Activated B cell treated with CpG ODN at 0.5 μM for 24 hours (primary cell): ENCODE measurements at regions not wholly inside any gene's neighbourhood (a gene's known extent, or its start where the extent isn't known, plus 50 kb on each side); places are given as distances from the start of the nearest gene placed in this dataset.
"Not testable (repeated sequence)": the region's sequence is repeated elsewhere in the genome, so short reads cannot be mapped to it uniquely, and the experiment has no call there.

ENCODE experiments used
- ATAC-seq: fragments of 200-7000 bp; cut with Tn5 transposase; one replicate; pipeline ENCODE4 v1.10.0; 2021; ENCODE audit warnings: low read depth, mild to moderate bottlenecking, moderate library complexity
- CTCF ChIA-PET: fragments of 350-600 bp; sonication (Branson Sonifier 250); formaldehyde crosslinking; loops from one replicate; lab custom pipeline; 2021; ENCODE audit warnings: antibody characterized with exemption; lab: Charles Lee
- POLR2A ChIA-PET: fragments of 350-600 bp; sonication (Branson Sonifier 250); formaldehyde crosslinking; loops from one replicate; lab custom pipeline; 2021; ENCODE audit warnings: antibody characterized with exemption; lab: Charles Lee
- DNase-seq: peaks from one replicate; pipeline ENCODE4 v3.0.0; 2022
- H3K27ac Mint-ChIP-seq: one replicate; pipeline ENCODE4 v1.8.0; 2020; ENCODE audit warnings: mixed read lengths
- H3K27me3 Mint-ChIP-seq: one replicate; pipeline ENCODE4 v1.8.0; 2021; ENCODE audit warnings: mixed read lengths
- H3K36me3 Mint-ChIP-seq: one replicate; pipeline ENCODE4 v1.8.0; 2021; ENCODE audit warnings: low read depth, mixed read lengths
- H3K4me1 Mint-ChIP-seq: one replicate; pipeline ENCODE4 v1.8.0; 2021; ENCODE audit warnings: mixed read lengths
- H3K4me3 Mint-ChIP-seq: one replicate; pipeline ENCODE4 v1.8.0; 2020; ENCODE audit warnings: mild to moderate bottlenecking, mixed read lengths
- H3K9me3 Mint-ChIP-seq: one replicate; pipeline ENCODE4 v1.8.0; 2020; ENCODE audit warnings: mixed read lengths
- intact Hi-C: fragments of 100-400 bp; cut with micrococcal nuclease; formaldehyde crosslinking; loops from one replicate; pipeline ENCODE4 v1.15.1; 2024
- TF ChIP-seq, protein P1 (sequence below): fragments of 200-600 bp; IDR thresholded peaks from one replicate; pipeline ENCODE4 v1.8.0; 2022; ENCODE audit warnings: antibody characterized with exemption, mild to moderate bottlenecking

DNA sequence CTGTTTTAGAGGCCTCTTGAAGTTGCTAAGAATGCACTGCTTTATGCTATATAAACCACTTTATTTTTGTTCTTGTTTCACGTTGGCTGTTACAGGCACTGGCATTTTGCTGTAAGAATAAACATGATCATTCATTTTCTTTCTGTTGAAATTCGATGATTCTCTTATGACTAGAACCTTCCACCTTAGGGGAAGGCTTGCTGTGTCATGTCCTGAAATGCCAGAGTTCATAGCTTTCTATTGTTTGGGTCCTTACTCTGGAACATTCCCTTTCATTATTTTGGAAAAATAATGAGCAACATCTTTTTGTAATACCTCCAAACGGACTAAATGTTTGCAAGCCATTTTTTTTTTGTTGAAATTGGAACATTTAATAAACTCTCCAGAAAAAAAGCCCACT is 495.1 kb upstream of the POT1 start:
- intact Hi-C loops: no loop called here
- Mint-ChIP-seq H3K27me3 (no peaks in the 10 kb centered on the region), H3K4me1 (no peaks in the 10 kb centered on the region), H3K36me3 (no peaks in the 10 kb centered on the region), H3K9me3 (peaks cover 4% of the 10 kb centered on the region), H3K4me3 (no peak overlapping the region), H3K27ac (no peak overlapping the region)
- ATAC-seq (no peak), DNase-seq (no peak)
- ChIA-PET CTCF (no interaction called here), POLR2A (no interaction called here)
- TF ChIP-seq, protein P1, sequence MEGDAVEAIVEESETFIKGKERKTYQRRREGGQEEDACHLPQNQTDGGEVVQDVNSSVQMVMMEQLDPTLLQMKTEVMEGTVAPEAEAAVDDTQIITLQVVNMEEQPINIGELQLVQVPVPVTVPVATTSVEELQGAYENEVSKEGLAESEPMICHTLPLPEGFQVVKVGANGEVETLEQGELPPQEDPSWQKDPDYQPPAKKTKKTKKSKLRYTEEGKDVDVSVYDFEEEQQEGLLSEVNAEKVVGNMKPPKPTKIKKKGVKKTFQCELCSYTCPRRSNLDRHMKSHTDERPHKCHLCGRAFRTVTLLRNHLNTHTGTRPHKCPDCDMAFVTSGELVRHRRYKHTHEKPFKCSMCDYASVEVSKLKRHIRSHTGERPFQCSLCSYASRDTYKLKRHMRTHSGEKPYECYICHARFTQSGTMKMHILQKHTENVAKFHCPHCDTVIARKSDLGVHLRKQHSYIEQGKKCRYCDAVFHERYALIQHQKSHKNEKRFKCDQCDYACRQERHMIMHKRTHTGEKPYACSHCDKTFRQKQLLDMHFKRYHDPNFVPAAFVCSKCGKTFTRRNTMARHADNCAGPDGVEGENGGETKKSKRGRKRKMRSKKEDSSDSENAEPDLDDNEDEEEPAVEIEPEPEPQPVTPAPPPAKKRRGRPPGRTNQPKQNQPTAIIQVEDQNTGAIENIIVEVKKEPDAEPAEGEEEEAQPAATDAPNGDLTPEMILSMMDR: no peak

DNA sequence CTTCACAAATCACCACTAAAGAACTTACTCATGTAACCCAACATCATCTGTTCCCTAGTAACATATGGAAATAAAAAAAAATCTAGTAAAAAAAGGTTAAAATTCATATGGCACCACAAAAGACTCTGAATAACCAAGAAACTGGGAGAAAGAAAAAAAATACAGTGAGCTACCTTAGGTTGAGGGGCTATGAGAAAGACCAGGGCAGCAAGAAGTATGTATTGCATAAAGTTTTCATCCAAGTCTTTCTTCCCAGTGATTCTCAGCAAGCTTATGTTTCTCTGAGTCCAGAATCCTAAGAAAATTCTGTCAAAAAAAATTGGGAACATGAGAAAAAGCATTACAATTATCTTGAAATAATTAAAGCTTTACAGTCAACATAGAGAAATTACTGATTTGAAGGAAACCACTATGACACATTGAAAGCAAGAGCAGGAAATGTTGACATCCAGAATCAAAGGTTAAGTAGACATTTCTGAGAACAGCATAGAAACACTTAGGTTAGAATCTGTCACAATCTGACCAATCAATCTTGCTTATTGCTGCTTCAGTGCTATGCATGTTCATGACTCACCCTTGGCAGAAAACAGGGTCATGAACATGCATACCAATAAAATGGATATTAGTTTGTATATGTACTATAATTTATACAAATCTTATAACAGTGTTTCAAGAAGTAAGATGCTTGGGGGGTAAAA is 494.0 kb upstream of the POT1 start:
- H3K36me3 Mint-ChIP-seq: no peaks in the 10 kb centered on the region
- no peak for ATAC-seq
- no peak overlapping the region for H3K27ac Mint-ChIP-seq
- no peaks in the 10 kb centered on the region for H3K4me1 Mint-ChIP-seq
- H3K9me3 Mint-ChIP-seq: peaks cover 4% of the 10 kb centered on the region
- no peak for DNase-seq
- H3K27me3 Mint-ChIP-seq: no peaks in the 10 kb centered on the region
- H3K4me3 Mint-ChIP-seq: no peak overlapping the region
- intact Hi-C loops: no loop called here
- POLR2A ChIA-PET: no interaction called here
- CTCF ChIA-PET: no interaction called here
- TF ChIP-seq, protein P1: no peak

DNA sequence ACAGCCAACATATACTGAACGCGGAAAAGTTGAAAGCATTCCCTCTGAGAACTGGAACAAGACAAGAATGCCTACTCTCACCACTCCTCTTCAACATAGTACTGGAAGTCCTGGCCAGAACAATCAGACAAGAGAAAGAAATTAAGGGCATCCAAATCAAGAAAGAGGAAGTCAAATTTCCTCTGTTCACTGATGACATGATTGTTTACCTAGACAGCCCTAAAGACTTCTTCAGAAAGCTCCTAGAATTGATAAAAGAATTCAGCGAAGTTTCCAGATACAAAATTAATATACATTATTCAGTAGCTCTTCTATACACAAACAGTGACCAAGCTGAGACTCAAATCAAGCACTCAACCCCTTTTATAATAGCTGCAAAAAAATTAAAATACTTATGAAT is 491.8 kb upstream of the POT1 start:
- H3K27me3 Mint-ChIP-seq, H3K9me3 Mint-ChIP-seq, ATAC-seq: not testable (repeated sequence)

DNA sequence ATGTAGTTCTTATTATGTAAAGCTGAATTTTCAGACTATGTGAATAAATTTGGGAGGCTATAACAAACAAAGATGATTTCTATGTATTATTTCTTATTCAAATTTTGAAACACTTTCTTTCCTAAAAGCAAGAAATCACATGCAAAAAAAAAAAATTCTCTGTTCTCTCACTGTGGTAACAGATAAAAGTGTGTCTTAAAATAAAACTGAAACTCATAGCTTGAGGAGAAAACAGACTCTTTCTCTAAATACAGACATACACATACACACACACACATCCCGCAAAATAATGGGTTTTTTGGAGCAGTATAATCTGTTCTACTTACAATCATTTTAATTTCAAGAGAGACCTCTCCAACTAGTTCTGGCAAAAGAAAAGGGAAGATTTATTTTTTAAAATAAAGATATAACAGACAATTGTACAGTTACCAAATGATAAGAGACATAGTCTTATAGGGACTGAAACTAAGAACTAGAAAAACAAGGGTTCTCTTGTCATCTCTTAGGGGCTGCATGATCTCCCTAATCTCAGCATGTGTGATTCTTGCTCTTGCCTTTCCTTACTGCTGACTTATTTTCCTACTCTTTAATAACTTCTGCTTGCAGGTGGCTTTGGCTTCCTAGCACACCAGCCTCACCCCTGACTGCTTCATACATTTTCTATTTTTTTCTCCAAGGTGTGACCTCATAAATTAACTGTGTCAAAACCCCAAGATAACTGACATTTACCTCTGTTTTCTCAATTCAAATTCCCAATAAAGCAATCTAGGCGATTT is 483.5 kb upstream of the POT1 start:
- no peaks in the 10 kb centered on the region for H3K4me1 Mint-ChIP-seq
- H3K4me3 Mint-ChIP-seq: no peak overlapping the region
- intact Hi-C loops: no loop called here

More for the DNA sequence above, 491.8 kb upstream of the POT1 start:
- H3K4me1 Mint-ChIP-seq, POLR2A ChIA-PET, H3K27ac Mint-ChIP-seq, H3K4me3 Mint-ChIP-seq, intact Hi-C loops, H3K36me3 Mint-ChIP-seq, DNase-seq, CTCF ChIA-PET: not testable (repeated sequence)

DNA sequence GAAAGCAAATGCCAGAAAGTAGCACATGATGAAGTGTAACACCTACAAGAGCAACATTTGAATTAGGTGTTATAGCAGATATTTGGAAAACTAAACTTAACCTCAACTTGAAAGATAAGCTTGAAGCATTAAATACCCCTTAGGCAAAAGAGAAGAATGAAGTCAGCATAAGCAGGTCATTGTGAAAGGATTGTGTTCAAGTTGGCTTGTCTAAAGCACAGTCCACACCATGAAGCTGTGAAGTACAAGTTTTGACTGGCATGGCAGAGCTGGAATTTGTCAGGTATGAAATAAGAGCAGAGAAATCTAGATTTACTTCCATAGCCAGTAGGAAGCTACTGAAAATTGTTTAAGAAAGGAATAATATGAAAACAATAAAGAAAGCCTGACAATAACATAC is 480.3 kb upstream of the POT1 start:
- intact Hi-C loops: no loop called here
- TF ChIP-seq, protein P1: no peak
- H3K4me1 Mint-ChIP-seq: no peaks in the 10 kb centered on the region
- ChIA-PET CTCF (interaction anchor here (0.6 kb wide), 1 partner anchor 19 kb away, joined by 3 read pairs; no protein-coding TSS in a partner anchor), POLR2A (no interaction called here)
- no peaks in the 10 kb centered on the region for H3K27me3 Mint-ChIP-seq
- H3K4me3 Mint-ChIP-seq: no peak overlapping the region
- ATAC-seq (no peak), DNase-seq (no peak)
- H3K9me3 Mint-ChIP-seq: peaks cover under 1% of the 10 kb centered on the region
- no peak overlapping the region for H3K27ac Mint-ChIP-seq
- H3K36me3 Mint-ChIP-seq: no peaks in the 10 kb centered on the region

More for the DNA sequence above, 483.5 kb upstream of the POT1 start:
- Mint-ChIP-seq H3K27ac (no peak overlapping the region), H3K27me3 (no peaks in the 10 kb centered on the region), H3K9me3 (peaks cover 6% of the 10 kb centered on the region), H3K36me3 (no peaks in the 10 kb centered on the region)
- no peak for ATAC-seq
- DNase-seq: no peak
- TF ChIP-seq, protein P1: no peak
- CTCF ChIA-PET: no interaction called here
- POLR2A ChIA-PET: no interaction called here
